SK-N-SH (cell line): ENCODE measurements at regions not wholly inside any gene's neighbourhood (a gene's known extent, or its start where the extent isn't known, plus 50 kb on each side); places are given as distances from the start of the nearest gene placed in this dataset.

Source experiments
- CTCF ChIA-PET: fragments of 300-600, 350-600 bp; formaldehyde crosslinking; extraction: SDS; loops from one replicate; lab custom pipeline; 2021; lab: Yijun Ruan, JAX
- POLR2A ChIA-PET: fragments of 350-600 bp; sonication (Branson Sonifier 250); formaldehyde crosslinking; extraction: SDS; loops from one replicate; lab custom pipeline; 2020; ENCODE audit warnings: antibody characterized with exemption, inconsistent platforms; lab: Yijun Ruan, JAX
- DNase-seq: peaks from one replicate; pipeline ENCODE4 v3.0.0; 2012
- H2AFZ ChIP-seq: fragments of 200-600 bp; sonication (generic); 2 replicates; pipeline ENCODE4 v1.8.1; 2016; ENCODE audit warnings: antibody characterized with exemption, mild to moderate bottlenecking, low read depth
- H3F3A ChIP-seq: fragments of 200-600 bp; sonication (generic); replicated peaks from 2 replicates; pipeline ENCODE3; 2016; ENCODE audit warnings: antibody characterized with exemption, mild to moderate bottlenecking; ENCODE audit not compliant: insufficient read depth
- H3K27ac ChIP-seq, 2 experiments: fragments of 200-500 bp in 1 of 2; fragments of 200-600 bp in 1 of 2; sonication (Bioruptor generic) in 1 of 2; sonication (generic), shearing (Covaris generic) in 1 of 2; 2 replicates each; pipeline versions ENCODE4 v1.5.1 to v1.6.1; 2014 to 2016; ENCODE audit warnings: low read depth in 2 of 2, inconsistent platforms in 1 of 2, low read length in 1 of 2, mild to moderate bottlenecking in 1 of 2, mixed read lengths in 1 of 2
- H3K27me3 ChIP-seq: fragments of 200-600 bp; sonication (generic), shearing (Covaris generic); 2 replicates; pipeline ENCODE4 v1.6.1; 2016; ENCODE audit warnings: mixed run types; ENCODE audit not compliant: insufficient read depth
- H3K36me3 ChIP-seq, 2 experiments: fragments of 200-500 bp in 1 of 2; fragments of 200-600 bp in 1 of 2; sonication (Bioruptor generic) in 1 of 2; sonication (generic) in 1 of 2; replicated peaks in 1 of 2; 2 replicates each; pipeline versions ENCODE3 to v1.5.1; 2014 to 2016; ENCODE audit warnings: low read length in 1 of 2, mild to moderate bottlenecking in 1 of 2; ENCODE audit not compliant: insufficient read depth in 2 of 2, control insufficient read depth in 1 of 2
- H3K4me1 ChIP-seq, 2 experiments: fragments of 200-500 bp in 1 of 2; fragments of 200-600 bp in 1 of 2; sonication (Bioruptor generic) in 1 of 2; sonication (generic), shearing (Covaris generic) in 1 of 2; 2 replicates each; pipeline versions ENCODE4 v1.5.1 to v1.6.1; 2014 to 2016; ENCODE audit warnings: low read depth in 1 of 2, low read length in 1 of 2, mixed run types in 1 of 2; ENCODE audit not compliant: insufficient read depth in 2 of 2, control insufficient read depth in 1 of 2
- H3K4me2 ChIP-seq: fragments of 200-600 bp; sonication (generic), shearing (Covaris generic); 2 replicates; pipeline ENCODE4 v1.6.1; 2017; ENCODE audit warnings: mixed run types
- H3K4me3 ChIP-seq, 2 experiments: fragments of 200-500 bp in 1 of 2; fragments of 200-600 bp in 1 of 2; sonication (Bioruptor generic) in 1 of 2; sonication (generic), shearing (Covaris generic) in 1 of 2; 2 replicates each; pipeline versions ENCODE4 v1.5.1 to v1.8.1; 2014 to 2016; ENCODE audit warnings: low read depth in 2 of 2, inconsistent platforms in 1 of 2, low read length in 1 of 2, mild to moderate bottlenecking in 1 of 2, mixed read lengths in 1 of 2, moderate library complexity in 1 of 2
- H3K79me2 ChIP-seq: fragments of 200-600 bp; sonication (generic); 2 replicates; pipeline ENCODE4 v1.8.1; 2017; ENCODE audit warnings: mild to moderate bottlenecking; ENCODE audit not compliant: insufficient read depth
- H3K9ac ChIP-seq: fragments of 200-600 bp; sonication (generic); 2 replicates; pipeline ENCODE4 v1.6.1; 2017; ENCODE audit warnings: mixed run types
- H3K9me2 ChIP-seq: fragments of 200-600 bp; sonication (generic); 2 replicates; pipeline ENCODE4 v1.6.1; 2017; ENCODE audit warnings: mixed run types
- H3K9me3 ChIP-seq: fragments of 200-600 bp; sonication (generic); 2 replicates; pipeline ENCODE4 v1.6.1; 2017; ENCODE audit warnings: mixed run types, mild to moderate bottlenecking, moderate library complexity
- H4K20me1 ChIP-seq: fragments of 200-600 bp; sonication (generic); 2 replicates; pipeline ENCODE4 v1.6.1; 2017; ENCODE audit warnings: mild to moderate bottlenecking, mixed run types; ENCODE audit not compliant: insufficient read depth
- CHD2 ChIP-seq: fragments of 150-350 bp; IDR thresholded peaks from 2 replicates; pipeline ENCODE4 v1.6.1; 2018; ENCODE audit warnings: low read length; ENCODE audit not compliant: partially characterized antibody
- ELF1 ChIP-seq: IDR thresholded peaks from 2 replicates; pipeline ENCODE4 v1.4.0; 2012
- EP300 ChIP-seq, 2 experiments: IDR thresholded peaks; 2 replicates each; pipeline versions ENCODE4 v1.4.0 to v1.6.1; 2012; ENCODE audit warnings: borderline replicate concordance in 1 of 2, low read depth in 1 of 2, low read length in 1 of 2
- EZH2phosphoT487 ChIP-seq: fragments of 200-600 bp; sonication (generic); IDR thresholded peaks from 2 replicates; pipeline ENCODE4 v1.6.1; 2017; ENCODE audit warnings: low read depth, mixed run types, mild to moderate bottlenecking, antibody characterized with exemption, moderate library complexity, borderline replicate concordance
- GABPA ChIP-seq: IDR thresholded peaks from 2 replicates; pipeline ENCODE4 v1.4.0; 2012; ENCODE audit warnings: low read depth, mild to moderate bottlenecking
- JUND ChIP-seq: IDR thresholded peaks from 2 replicates; pipeline ENCODE4 v1.4.0; 2012
- MEF2A ChIP-seq: IDR thresholded peaks from 2 replicates; pipeline ENCODE4 v1.4.0; 2012; ENCODE audit warnings: low read depth, borderline replicate concordance
- MXI1 ChIP-seq: IDR thresholded peaks from 2 replicates; pipeline ENCODE4 v1.6.1; 2012; ENCODE audit warnings: mild to moderate bottlenecking, low read depth, low read length, improper control_type of control experiment
- RCOR1 ChIP-seq: fragments of 150-350 bp; IDR thresholded peaks from 2 replicates; pipeline ENCODE4 v1.6.1; 2017; ENCODE audit warnings: antibody characterized with exemption, low read length
- SIN3A ChIP-seq: IDR thresholded peaks from 2 replicates; pipeline ENCODE4 v1.6.1; 2012; ENCODE audit warnings: low read depth, mild to moderate bottlenecking, low read length, moderate library complexity, borderline replicate concordance
- TAF1 ChIP-seq: IDR thresholded peaks from 2 replicates; pipeline ENCODE4 v1.6.1; 2012; ENCODE audit warnings: low read depth, mild to moderate bottlenecking, low read length, moderate library complexity, borderline replicate concordance
- TCF12 ChIP-seq: IDR thresholded peaks from 2 replicates; pipeline ENCODE4 v1.4.0; 2012
- TEAD4 ChIP-seq: IDR thresholded peaks from 2 replicates; pipeline ENCODE4 v1.4.0; 2012; ENCODE audit warnings: mild to moderate bottlenecking, borderline replicate concordance; ENCODE audit not compliant: insufficient read depth
- USF1 ChIP-seq: IDR thresholded peaks from 2 replicates; pipeline ENCODE4 v1.4.0; 2012; ENCODE audit warnings: low read depth, borderline replicate concordance
- YY1 ChIP-seq: IDR thresholded peaks from 2 replicates; pipeline ENCODE4 v1.4.0; 2012; ENCODE audit warnings: low read depth, mild to moderate bottlenecking
- TF ChIP-seq, protein P1 (sequence below): fragments of 150-350 bp; IDR thresholded peaks from 2 replicates; pipeline ENCODE4 v1.6.1; 2016; ENCODE audit warnings: mild to moderate bottlenecking, low read depth, low read length
- TF ChIP-seq, protein P2 (sequence below): IDR thresholded peaks from 2 replicates; pipeline ENCODE4 v1.6.1; 2012; ENCODE audit warnings: mild to moderate bottlenecking, low read depth, low read length, moderate library complexity
- TF ChIP-seq, protein P3 (sequence below): IDR thresholded peaks from 2 replicates; pipeline ENCODE4; 2012

GRCh38 chr1:198015309-198015708 is 98.1 kb downstream of the LHX9 start:
- ChIA-PET POLR2A (no interaction called here), CTCF (no interaction called here)
- TF ChIP-seq CHD2 (no peak), TEAD4 (no peak), YY1 (no peak), MXI1 (no peak), GABPA (no peak), USF1 (no peak), ELF1 (no peak), MEF2A (no peak), JUND (no peak), EP300 (IDR thresholded peaks at IDR 0.05; ENCODE audit: borderline replicate concordance in 1 of 2, low read depth in 1 of 2, low read length in 1 of 2) (no peak), TCF12 (no peak), EZH2phosphoT487 (no peak), SIN3A (no peak), RCOR1 (no peak), TAF1 (no peak)
- TF ChIP-seq, protein P1, sequence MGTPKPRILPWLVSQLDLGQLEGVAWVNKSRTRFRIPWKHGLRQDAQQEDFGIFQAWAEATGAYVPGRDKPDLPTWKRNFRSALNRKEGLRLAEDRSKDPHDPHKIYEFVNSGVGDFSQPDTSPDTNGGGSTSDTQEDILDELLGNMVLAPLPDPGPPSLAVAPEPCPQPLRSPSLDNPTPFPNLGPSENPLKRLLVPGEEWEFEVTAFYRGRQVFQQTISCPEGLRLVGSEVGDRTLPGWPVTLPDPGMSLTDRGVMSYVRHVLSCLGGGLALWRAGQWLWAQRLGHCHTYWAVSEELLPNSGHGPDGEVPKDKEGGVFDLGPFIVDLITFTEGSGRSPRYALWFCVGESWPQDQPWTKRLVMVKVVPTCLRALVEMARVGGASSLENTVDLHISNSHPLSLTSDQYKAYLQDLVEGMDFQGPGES, result no peak
- TF ChIP-seq, protein P2, sequence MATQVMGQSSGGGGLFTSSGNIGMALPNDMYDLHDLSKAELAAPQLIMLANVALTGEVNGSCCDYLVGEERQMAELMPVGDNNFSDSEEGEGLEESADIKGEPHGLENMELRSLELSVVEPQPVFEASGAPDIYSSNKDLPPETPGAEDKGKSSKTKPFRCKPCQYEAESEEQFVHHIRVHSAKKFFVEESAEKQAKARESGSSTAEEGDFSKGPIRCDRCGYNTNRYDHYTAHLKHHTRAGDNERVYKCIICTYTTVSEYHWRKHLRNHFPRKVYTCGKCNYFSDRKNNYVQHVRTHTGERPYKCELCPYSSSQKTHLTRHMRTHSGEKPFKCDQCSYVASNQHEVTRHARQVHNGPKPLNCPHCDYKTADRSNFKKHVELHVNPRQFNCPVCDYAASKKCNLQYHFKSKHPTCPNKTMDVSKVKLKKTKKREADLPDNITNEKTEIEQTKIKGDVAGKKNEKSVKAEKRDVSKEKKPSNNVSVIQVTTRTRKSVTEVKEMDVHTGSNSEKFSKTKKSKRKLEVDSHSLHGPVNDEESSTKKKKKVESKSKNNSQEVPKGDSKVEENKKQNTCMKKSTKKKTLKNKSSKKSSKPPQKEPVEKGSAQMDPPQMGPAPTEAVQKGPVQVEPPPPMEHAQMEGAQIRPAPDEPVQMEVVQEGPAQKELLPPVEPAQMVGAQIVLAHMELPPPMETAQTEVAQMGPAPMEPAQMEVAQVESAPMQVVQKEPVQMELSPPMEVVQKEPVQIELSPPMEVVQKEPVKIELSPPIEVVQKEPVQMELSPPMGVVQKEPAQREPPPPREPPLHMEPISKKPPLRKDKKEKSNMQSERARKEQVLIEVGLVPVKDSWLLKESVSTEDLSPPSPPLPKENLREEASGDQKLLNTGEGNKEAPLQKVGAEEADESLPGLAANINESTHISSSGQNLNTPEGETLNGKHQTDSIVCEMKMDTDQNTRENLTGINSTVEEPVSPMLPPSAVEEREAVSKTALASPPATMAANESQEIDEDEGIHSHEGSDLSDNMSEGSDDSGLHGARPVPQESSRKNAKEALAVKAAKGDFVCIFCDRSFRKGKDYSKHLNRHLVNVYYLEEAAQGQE, result no peak
- TF ChIP-seq, protein P3, sequence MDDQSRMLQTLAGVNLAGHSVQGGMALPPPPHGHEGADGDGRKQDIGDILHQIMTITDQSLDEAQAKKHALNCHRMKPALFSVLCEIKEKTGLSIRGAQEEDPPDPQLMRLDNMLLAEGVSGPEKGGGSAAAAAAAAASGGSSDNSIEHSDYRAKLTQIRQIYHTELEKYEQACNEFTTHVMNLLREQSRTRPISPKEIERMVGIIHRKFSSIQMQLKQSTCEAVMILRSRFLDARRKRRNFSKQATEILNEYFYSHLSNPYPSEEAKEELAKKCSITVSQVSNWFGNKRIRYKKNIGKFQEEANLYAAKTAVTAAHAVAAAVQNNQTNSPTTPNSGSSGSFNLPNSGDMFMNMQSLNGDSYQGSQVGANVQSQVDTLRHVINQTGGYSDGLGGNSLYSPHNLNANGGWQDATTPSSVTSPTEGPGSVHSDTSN, result no peak
- Histone ChIP-seq H3K36me3 (no peaks in the 10 kb centered on the region), H3K4me3 (no peak overlapping the region), H3K4me2 (no peak overlapping the region), H3K27me3 (no peaks in the 10 kb centered on the region), H3K9ac (no peak overlapping the region), H3K79me2 (no peaks in the 10 kb centered on the region), H3K9me3 (no peaks in the 10 kb centered on the region), H3K27ac (no peak overlapping the region), H3F3A (peaks cover 37% of the 10 kb centered on the region), H3K9me2 (no peaks in the 10 kb centered on the region), H2AFZ (no peak overlapping the region), H4K20me1 (no peaks in the 10 kb centered on the region), H3K4me1 (peaks cover 0 to 15% of the 10 kb centered on the region in 2 experiments; a peak in 2 of 4 replicates)
- no peak for DNase-seq
